GM10248 (cell line): ENCODE measurements at regions not wholly inside any gene's neighbourhood (a gene's known extent, or its start where the extent isn't known, plus 50 kb on each side); places are given as distances from the start of the nearest gene placed in this dataset.
"Not testable (repeated sequence)": the region's sequence is repeated elsewhere in the genome, so short reads cannot be mapped to it uniquely, and the experiment has no call there.

Source experiments
- CTCF ChIA-PET: fragments of 300-600 bp; sonication (Branson Sonifier 250); formaldehyde crosslinking; extraction: SDS; loops from one replicate; lab custom pipeline; 2021; ENCODE audit warnings: antibody characterized with exemption; lab: Yijun Ruan, JAX
- POLR2A ChIA-PET: fragments of 350-650 bp; sonication (Branson Sonifier 250); formaldehyde crosslinking; extraction: SDS; loops from one replicate; lab custom pipeline; 2020; ENCODE audit warnings: antibody characterized with exemption; lab: Yijun Ruan, JAX
- DNase-seq: peaks from one replicate; pipeline ENCODE4 v3.0.0; 2012; ENCODE audit errors: extremely low spot score
- CTCF ChIP-seq: IDR thresholded peaks from 2 replicates; pipeline ENCODE4 v1.5.1; 2012; ENCODE audit warnings: mild to moderate bottlenecking, low read depth; ENCODE audit errors: extremely low read depth, missing control alignments, control extremely low read depth

- ChIA-PET CTCF (no interaction called here), POLR2A (no interaction called here)
- DNase-seq = no peak
- TF ChIP-seq CTCF = no peak
Measured at GRCh38 chr3:127084401-127084990, 101.6 kb downstream of the PLXNA1 start.

GRCh38 chr3:127085576-127085975, 102.7 kb downstream of the PLXNA1 start:
- ChIA-PET CTCF (no interaction called here), POLR2A (no interaction called here)
- no peak for TF ChIP-seq CTCF
- no peak for DNase-seq

GRCh38 chr3:127086591-127086990, 103.7 kb downstream of the PLXNA1 start:
- CTCF ChIA-PET, POLR2A ChIA-PET: not testable (repeated sequence)

GRCh38 chr3:127087441-127087840, 104.5 kb downstream of the PLXNA1 start:
- POLR2A ChIA-PET = no interaction called here
- TF ChIP-seq CTCF = no peak
- CTCF ChIA-PET = no interaction called here
- no peak for DNase-seq

More at GRCh38 chr3:127086591-127086990, 103.7 kb downstream of the PLXNA1 start:
- DNase-seq = not testable (repeated sequence)

- POLR2A ChIA-PET = no interaction called here
- no peak for DNase-seq
- CTCF ChIA-PET = no interaction called here
- no peak for TF ChIP-seq CTCF
Measured at GRCh38 chr3:127088511-127089351, 104.2 kb upstream of the PRR23E start.

- TF ChIP-seq CTCF = no peak
- ChIA-PET POLR2A (interaction anchor here (0.6 kb wide), 1 partner anchor 459 kb away, joined by 3 read pairs; no protein-coding TSS in a partner anchor), CTCF (interaction anchor here (1.7 kb wide), 1 partner anchor 15 kb away, joined by 4 read pairs; no protein-coding TSS in a partner anchor)
- no peak for DNase-seq
Measured at GRCh38 chr3:127089486-127090145, 103.3 kb upstream of the PRR23E start.
